Uterus (tissue), 3 donors: ENCODE measurements at regions not wholly inside any gene's neighbourhood (a gene's known extent, or its start where the extent isn't known, plus 50 kb on each side); places are given as distances from the start of the nearest gene placed in this dataset.

ENCODE experiments used
- DNase-seq, 2 donors: peaks; one replicate each; pipeline ENCODE4 v3.0.0-alpha.2; 2019 to 2020
- H3K27ac ChIP-seq, 2 donors: fragments of 200-600 bp; sonication (generic); 1 replicate in 1 of 2; 2 replicates in 1 of 2; pipeline ENCODE4 v1.5.1; 2016 to 2018
- H3K27me3 ChIP-seq, 2 donors: fragments of 200-600 bp; sonication (generic); one replicate each; pipeline ENCODE4 v1.5.1; 2018 to 2019; ENCODE audit warnings: control low read depth in 1 of 2
- H3K36me3 ChIP-seq, 2 donors: fragments of 200-600 bp; sonication (generic); one replicate each; pipeline ENCODE4 v1.5.1; 2019; ENCODE audit warnings: control low read depth in 1 of 2
- H3K4me1 ChIP-seq, 2 donors: fragments of 200-600 bp; sonication (generic); one replicate each; pipeline ENCODE4 v1.5.1; 2018 to 2019; ENCODE audit warnings: control low read depth in 1 of 2
- H3K4me3 ChIP-seq, 2 donors: fragments of 200-600 bp; sonication (generic); 1 replicate in 1 of 2; 2 replicates in 1 of 2; pipeline ENCODE4 v1.5.1; 2018 to 2019; ENCODE audit warnings: mild to moderate bottlenecking in 1 of 2
- H3K9me3 ChIP-seq, 2 donors: fragments of 200-600 bp; sonication (generic); one replicate each; pipeline ENCODE4 v1.5.1; 2019; ENCODE audit warnings: control low read depth in 1 of 2
- POLR2A ChIP-seq, 2 donors: fragments of 450-650 bp; IDR thresholded peaks; one replicate each; pipeline ENCODE4 v1.6.1; 2016; ENCODE audit warnings: antibody characterized with exemption in 2 of 2, mild to moderate bottlenecking in 1 of 2, moderate library complexity in 1 of 2
- intact Hi-C: fragments of 100-400 bp; cut with DNase I; formaldehyde crosslinking; loops from one replicate; pipeline ENCODE4 v1.15.1; 2023; ENCODE audit warnings: low total_unique reads
- TF ChIP-seq, protein P1 (sequence below), 4 experiments: fragments of 200-600 bp in 2 of 4; fragments of 450-650 bp in 2 of 4; sonication (generic) in 2 of 4; IDR thresholded peaks; one replicate each; pipeline ENCODE4 v1.5.1; 2016 to 2019; ENCODE audit warnings: antibody characterized with exemption in 4 of 4, mild to moderate bottlenecking in 2 of 4, moderate library complexity in 1 of 4
- donor health status: DM: yes; HTN: yes; CAD: no.

DNA sequence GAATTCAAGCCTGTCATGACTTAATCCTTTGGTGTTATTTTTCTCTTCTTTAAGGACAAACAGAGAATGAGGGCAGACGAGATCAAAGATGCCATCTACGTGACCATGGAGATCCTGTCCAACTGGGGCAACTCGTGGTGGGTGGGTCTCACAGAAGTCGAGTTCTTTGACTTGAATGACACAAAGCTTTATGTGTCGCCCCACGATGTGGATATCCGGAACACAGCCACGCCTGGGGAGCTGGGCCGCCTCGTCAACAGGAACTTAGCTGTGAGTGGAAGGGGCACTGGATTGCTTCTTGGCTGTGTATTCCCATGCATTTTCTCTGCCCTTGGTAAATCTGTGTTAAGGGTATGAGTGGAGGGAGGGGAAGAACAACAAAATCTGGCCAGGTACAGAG, 158.7 kb downstream of the KATNIP start:
- TF ChIP-seq, protein P1, sequence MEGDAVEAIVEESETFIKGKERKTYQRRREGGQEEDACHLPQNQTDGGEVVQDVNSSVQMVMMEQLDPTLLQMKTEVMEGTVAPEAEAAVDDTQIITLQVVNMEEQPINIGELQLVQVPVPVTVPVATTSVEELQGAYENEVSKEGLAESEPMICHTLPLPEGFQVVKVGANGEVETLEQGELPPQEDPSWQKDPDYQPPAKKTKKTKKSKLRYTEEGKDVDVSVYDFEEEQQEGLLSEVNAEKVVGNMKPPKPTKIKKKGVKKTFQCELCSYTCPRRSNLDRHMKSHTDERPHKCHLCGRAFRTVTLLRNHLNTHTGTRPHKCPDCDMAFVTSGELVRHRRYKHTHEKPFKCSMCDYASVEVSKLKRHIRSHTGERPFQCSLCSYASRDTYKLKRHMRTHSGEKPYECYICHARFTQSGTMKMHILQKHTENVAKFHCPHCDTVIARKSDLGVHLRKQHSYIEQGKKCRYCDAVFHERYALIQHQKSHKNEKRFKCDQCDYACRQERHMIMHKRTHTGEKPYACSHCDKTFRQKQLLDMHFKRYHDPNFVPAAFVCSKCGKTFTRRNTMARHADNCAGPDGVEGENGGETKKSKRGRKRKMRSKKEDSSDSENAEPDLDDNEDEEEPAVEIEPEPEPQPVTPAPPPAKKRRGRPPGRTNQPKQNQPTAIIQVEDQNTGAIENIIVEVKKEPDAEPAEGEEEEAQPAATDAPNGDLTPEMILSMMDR (IDR thresholded peaks at IDR 0.05): no peak
- TF ChIP-seq POLR2A (IDR thresholded peaks at IDR 0.05): no peak
- Histone ChIP-seq H3K36me3 (no peaks in the 10 kb centered on the region), H3K4me1 (no peaks in the 10 kb centered on the region), H3K27ac (no peak overlapping the region), H3K9me3 (no peaks in the 10 kb centered on the region), H3K4me3 (no peak overlapping the region), H3K27me3 (no peaks in the 10 kb centered on the region)
- intact Hi-C loops: no loop called here
- DNase-seq: no peak

DNA sequence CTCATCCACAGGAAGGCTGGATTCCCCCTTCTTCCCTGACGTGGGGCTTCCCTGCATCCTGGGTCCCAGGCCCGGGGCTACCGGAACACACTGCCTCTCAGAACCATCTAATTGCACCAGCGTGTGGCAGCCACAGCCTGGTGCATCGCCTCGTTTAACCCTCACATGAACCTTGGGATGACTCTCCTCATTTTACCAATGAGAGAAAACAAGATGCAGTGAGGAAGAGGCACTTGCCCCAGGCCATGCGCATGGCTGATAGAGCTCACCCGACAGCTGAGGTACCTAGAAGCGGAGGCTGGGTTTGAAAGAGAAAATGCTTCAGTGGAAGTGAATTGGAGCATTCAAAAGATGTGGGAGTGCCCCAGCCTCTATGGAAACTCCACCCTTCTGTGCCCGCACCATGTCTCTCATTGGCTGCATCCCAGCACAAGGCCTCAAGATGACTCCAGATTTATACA, 162.3 kb downstream of the KATNIP start:
- no peaks in the 10 kb centered on the region for H3K9me3 ChIP-seq
- no peaks in the 10 kb centered on the region for H3K36me3 ChIP-seq
- intact Hi-C loops: no loop called here
- TF ChIP-seq, protein P1 (IDR thresholded peaks at IDR 0.05): no peak
- H3K27ac ChIP-seq: no peak overlapping the region
- H3K27me3 ChIP-seq: no peaks in the 10 kb centered on the region
- no peaks in the 10 kb centered on the region for H3K4me1 ChIP-seq
- no peak for DNase-seq
- no peak overlapping the region for H3K4me3 ChIP-seq

DNA sequence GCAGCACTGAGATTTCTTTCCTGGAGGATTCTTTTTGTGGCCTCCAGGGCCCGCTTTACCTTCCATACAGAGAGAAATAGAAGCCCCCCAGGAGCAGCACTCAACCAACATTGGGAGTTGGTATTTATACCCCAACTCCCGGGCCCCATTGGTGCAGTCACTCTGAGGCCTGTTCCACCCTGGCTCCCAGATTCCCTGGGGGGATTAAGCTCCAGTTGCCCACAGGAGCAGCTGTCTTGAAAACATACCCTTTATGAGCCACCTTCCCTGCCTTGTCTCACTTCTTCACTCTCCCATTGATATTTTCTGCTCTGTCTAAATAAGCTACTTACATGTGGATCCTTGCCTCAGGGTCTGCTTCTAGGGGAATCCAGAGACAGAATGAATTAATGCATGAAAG, 167.8 kb downstream of the KATNIP start:
- TF ChIP-seq, protein P1 (IDR thresholded peaks at IDR 0.05): no peak
- no peak for TF ChIP-seq POLR2A (IDR thresholded peaks at IDR 0.05)
- Histone ChIP-seq H3K4me1 (no peaks in the 10 kb centered on the region), H3K27me3 (no peaks in the 10 kb centered on the region), H3K27ac (no peak overlapping the region), H3K9me3 (no peaks in the 10 kb centered on the region), H3K36me3 (no peaks in the 10 kb centered on the region), H3K4me3 (no peak overlapping the region)
- intact Hi-C loops: no loop called here
- DNase-seq: no peak

DNA sequence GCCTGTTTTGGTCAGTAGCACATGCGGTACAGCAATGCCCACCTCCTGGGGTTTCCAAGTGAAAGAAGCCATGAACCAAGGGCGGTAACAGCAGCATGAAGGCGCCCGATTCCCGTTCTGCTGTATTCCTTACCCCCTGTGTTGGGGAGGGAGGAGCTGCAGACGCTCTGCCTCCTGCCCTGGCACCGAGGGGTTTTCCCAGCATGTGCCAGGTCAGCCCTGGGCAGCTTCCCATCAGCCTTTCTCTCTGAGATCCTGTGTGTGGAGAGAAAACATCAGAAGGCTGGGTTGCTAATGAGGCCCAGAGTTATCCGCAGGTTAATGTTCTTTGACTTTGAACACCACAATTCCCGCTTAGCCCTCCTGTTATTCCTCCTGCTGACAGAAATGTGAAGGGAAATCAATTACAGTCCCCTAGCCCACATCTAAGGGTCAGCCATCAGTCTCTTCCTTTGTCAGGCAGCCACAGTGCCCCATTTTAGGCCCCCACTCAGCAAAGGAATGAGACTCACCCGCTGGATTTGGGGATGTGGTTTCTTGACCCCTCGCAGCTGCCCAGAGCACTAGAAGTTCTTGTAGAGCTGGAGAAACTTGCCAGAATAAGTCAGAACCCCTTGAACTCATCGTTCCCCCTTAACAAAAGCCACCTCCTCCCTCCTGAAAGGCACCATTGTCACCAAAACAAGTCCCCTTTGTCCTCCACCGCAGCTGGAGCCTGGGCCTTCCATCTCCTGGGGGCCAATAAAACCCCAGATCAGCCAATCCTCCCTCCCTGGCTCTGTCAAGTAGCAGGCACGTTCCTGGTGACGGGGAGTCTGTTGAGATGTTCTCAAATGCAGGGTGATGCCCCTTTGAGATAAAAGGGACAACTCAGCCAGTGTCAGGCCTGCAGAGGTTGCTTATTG, 168.5 kb downstream of the KATNIP start:
- intact Hi-C loops: no loop called here
- no peaks in the 10 kb centered on the region for H3K36me3 ChIP-seq
- no peak for DNase-seq
- H3K4me3 ChIP-seq: no peak overlapping the region
- no peaks in the 10 kb centered on the region for H3K27me3 ChIP-seq
- TF ChIP-seq, protein P1 (IDR thresholded peaks at IDR 0.05): no peak
- TF ChIP-seq POLR2A (IDR thresholded peaks at IDR 0.05): no peak
- H3K27ac ChIP-seq: no peak overlapping the region
- no peaks in the 10 kb centered on the region for H3K9me3 ChIP-seq
- no peaks in the 10 kb centered on the region for H3K4me1 ChIP-seq

DNA sequence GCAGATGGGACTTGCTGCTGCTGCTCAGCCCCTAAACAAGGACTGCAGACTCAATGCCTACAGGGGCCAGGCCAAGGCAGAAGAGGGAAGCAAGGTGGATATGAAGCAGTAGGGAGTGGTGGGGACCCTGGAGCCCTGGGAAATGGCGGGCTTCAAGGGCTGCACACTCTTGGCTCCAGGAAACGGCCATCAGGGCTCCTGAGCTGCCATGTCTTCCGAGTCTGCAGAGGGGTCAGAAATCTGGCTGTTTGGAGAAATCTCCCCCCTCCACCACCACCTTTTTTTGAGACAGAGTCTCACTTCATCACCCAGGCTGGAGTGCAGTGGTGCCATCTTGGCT, 169.1 kb downstream of the KATNIP start:
- Histone ChIP-seq H3K4me3 (no peak overlapping the region), H3K4me1 (no peaks in the 10 kb centered on the region), H3K27me3 (no peaks in the 10 kb centered on the region), H3K36me3 (no peaks in the 10 kb centered on the region), H3K9me3 (no peaks in the 10 kb centered on the region), H3K27ac (no peak overlapping the region)
- no peak for DNase-seq
- intact Hi-C loops: no loop called here
- TF ChIP-seq, protein P1 (IDR thresholded peaks at IDR 0.05): no peak
- TF ChIP-seq POLR2A (IDR thresholded peaks at IDR 0.05): no peak
